GM18508 (cell line): ENCODE measurements at regions not wholly inside any gene's neighbourhood (a gene's known extent, or its start where the extent isn't known, plus 50 kb on each side); places are given as distances from the start of the nearest gene placed in this dataset.

Experiments
- ATAC-seq: cut with Tn5 transposase; IDR thresholded peaks from one replicate; pipeline ENCODE4 v1.9.1; 2021; ENCODE audit warnings: moderate number of reproducible peaks; ENCODE audit not compliant: insufficient read depth, unreplicated experiment

DNA sequence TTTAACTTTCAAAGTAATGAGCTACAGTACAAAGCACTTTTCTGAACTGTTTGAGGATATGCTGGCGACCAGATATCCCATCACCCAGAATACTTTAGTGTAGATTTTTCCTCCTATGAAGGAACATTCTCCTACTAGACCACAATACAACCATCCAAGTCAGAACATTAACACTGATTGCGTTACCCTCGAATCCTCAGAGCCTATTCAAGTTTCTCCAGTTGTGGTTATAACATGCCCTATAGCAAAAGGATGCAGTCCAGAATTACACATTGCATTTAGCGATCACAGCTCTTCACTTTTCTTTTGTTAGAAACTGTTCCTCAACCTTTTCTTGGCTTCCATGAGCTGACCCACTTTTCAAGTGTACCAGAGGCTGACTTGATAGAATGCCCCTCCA, 87.4 kb upstream of the SOX4 start:
- no peak for ATAC-seq

DNA sequence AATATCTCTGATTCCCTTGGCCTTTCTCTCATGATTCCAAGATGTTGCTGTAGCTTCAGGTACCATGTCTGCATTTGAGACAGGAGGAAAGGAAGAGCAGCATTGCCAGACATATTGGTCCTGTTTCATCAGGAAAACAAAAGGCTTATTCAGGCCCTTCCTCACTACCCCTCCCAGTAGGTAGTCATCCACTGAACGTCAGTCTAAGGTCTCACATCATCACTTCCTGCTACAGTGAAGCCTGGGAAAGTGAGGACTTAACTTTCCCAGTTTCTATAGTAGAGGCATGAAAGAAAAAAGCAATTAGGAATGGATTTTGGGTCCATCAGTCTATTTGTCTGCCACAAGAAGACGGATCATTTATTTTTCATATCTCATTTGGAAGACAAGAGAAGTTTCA, 85.7 kb upstream of the SOX4 start:
- no peak for ATAC-seq

DNA sequence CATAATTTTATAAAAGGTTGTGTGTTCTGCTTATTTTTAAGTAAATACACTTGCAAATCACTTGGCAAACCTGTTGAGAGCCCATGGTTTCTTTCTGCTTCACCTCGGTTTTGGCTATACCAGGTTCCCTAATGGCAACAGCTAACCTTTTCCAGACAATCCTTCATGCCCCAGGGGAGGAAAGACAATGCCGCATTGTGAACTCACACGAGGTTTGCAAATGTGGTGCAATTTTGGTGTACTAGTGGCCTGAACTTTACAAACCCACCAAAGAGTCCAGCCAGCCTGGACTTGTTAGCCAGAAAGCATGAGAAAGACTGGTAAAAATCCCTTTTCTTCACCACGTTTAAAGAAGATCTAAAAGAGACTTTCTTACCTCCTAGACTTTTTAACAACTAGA, 84.8 kb upstream of the SOX4 start:
- ATAC-seq = no peak

DNA sequence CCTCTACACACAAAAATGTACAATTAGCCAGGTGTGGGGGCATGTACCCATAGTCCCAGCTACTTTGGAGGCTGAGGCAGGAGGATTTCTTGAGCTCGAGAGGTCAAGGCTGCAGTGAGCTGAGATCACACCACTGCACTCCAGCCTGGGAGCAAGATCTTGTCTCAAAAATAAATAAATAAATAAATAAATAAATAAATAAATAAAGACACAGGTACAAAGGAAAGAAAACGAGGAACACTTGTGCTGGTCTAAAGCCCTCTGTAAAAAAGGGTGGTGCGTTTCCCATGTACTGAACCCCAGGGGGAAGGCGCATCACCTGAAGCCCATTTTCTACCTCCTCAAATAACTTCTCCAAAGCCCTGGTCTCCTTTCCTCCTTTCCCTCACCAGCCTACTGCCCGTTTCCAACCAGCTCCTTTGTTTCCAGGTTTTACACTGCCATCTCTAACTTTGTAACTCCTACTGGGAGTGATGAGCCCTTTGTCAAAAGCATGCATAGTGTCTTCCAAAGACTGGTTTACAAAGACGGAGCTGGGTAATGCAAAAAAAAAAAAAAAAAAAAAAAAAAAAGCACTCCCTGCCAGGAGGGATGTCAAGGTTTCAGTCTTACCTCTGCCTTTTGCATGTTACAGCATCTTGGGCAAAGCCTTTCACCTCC, 81.5 kb upstream of the SOX4 start:
- no peak for ATAC-seq

DNA sequence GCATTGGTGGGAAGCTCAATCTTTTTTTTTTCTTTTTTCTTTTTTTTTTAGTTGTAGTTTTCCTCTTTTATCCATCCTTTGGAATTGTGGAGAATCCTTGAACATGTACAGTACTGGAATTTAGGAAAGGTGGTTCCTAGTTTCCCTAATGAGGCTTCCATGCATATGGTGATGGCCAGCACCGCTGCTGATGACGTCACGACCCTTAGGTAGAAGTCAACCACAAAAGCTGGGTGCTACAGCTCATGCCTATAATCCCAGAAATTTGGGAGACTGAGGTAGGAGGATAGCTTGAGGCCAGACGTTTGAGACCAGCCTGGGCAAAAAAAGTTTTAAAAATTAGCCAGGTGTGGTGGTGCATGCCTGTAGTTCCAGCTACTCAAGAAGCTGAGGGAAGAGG, 79.3 kb upstream of the SOX4 start:
- no peak for ATAC-seq

DNA sequence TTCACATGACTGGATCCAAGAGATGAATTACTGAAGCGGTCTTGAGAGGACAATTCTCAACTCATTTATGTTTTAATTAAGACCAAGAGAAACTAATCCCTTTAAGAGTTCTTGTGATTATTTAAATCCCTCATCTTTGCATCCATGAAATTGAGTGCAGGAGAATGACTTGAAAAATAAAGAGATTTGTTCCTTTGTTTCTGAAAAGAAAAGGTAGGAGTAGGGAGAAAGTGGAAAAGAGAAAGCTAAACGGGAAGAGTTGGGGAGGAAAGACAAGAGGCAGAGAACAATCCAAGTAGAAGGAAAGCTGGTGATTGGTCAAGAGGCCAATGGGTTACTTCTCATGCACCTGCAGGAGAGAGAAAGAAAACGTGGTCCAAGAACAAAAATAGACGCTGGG, 75.2 kb upstream of the SOX4 start:
- no peak for ATAC-seq

DNA sequence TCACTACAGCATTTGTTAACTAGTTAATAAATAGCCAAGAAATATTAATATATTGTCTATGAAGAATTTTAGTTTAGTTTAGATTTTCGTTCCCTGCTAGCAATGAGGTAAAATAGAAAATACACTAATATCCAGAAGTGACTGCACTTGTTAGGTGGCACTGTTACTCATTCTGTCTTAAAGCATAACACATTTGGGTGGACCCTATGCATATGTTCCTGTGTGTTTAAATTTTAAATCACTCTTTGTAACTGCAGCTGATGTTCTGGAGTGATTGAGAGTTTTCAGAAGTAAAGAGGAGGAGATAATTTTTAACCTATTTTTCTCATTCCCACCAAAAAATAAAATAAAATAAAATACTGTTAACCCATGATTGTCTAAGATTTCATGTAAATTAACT, 73.9 kb upstream of the SOX4 start:
- ATAC-seq = no peak

DNA sequence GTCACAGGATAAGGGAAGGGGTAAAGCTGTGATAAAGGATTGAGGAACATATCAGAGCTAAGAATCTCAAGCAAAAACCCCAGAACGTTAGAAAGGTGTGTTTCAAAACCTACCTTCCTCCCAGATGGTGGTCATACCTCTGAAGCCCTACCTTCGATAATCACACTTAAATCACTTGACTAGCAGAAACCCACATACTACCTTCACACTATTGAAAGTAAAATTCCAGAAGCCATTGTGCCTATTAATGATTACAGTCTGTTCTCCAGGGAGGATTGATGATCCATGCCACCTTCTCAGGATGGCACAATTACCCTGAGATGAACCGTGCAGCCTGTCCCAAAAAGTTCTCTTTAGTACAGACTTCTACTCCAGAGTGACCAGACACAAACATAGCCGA, 72.3 kb upstream of the SOX4 start:
- no peak for ATAC-seq

DNA sequence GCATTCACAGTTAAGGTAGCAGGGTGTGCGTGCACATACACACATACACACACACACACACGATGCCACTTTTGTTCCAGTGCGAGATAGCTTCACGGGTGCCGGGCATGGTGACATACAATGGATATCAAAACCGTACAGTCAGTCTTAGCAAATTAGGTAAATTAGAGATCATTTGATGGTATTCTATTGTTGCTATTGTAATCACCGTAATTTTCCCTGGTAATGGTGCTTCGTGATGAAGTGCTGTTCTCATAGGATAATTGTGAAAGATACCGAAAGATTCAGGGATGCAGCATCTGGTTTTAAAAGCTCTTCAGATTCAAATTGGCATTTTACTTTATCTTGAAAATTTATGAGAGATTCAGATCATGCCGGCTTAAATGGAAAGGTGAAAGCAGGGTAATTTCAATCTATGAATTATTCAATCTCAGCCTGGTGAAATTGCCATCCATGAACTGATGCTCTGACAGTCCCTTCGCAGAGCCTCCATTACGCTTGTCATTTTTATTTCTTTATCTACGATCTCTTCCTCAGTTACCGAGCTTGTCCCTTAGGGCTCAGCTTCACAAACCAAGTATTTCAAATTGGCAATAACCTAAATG, 71.3 kb upstream of the SOX4 start:
- no peak for ATAC-seq

DNA sequence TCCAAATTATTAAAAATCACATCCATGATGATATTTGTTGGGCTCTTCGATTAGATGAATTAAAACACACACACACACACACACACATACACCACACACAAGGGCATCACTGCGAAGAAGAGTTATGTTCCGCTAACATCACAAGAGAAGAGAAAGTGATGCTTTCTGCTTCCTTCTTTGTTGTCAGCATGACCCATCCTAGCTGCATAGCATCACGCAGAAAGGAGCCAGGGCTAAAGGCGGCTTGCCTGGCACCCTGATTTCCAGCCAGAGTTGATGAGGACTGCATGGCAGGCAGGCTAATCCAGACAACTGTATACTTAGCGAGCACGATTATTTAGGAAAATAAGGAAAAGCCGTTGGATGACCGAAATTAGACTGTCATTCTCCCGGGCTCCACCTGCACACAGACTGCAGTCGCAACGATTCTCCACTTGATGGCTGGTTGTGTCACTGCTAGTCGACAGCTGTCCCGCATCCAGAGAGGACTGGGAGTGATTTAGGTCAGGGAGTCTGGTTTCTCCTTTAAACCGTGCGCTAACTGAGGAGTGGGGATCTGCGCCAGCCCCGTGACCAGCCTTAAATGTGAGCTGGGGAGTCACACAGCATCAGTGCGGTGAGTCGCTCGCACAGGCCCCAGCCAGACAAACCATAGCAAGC, 70.6 kb upstream of the SOX4 start:
- ATAC-seq = no peak

DNA sequence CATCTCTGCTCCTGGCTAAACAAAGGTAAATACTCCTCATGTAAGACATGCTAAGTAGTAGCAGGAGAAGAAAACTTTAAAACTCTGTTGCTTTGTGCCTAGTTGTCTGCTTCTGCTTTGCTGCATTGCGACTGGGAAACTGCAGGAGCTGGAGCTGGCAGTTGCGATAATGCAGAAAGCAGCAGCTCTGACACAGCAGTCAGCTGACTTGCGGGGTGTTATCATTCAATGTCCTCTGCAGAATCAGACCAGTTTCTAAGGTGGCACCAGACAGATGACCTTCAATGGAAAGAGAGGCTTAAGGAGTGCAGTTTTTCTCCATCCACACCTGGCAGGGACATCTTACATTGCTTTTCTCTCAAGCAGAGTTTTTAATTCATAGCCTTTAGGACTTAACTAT, 69.9 kb upstream of the SOX4 start:
- no peak for ATAC-seq

DNA sequence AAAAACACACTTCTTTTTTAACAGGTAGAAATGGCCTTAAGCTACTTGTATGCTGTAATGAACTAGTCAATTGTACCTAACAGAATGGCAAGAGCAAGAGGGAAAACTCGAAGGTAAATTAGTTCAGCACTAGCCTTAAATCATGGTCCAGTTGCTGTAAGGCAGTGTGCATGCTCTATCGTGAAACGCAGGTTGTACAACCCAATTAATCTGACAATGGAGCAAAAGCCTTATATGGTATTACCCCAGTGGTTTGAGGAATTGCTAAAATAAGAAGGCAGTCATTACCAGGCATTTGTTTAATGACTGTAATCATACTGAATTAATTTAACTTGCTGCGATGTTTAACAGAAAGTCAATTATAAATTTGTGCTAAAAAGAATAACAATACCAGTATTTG, 69.3 kb upstream of the SOX4 start:
- no peak for ATAC-seq

DNA sequence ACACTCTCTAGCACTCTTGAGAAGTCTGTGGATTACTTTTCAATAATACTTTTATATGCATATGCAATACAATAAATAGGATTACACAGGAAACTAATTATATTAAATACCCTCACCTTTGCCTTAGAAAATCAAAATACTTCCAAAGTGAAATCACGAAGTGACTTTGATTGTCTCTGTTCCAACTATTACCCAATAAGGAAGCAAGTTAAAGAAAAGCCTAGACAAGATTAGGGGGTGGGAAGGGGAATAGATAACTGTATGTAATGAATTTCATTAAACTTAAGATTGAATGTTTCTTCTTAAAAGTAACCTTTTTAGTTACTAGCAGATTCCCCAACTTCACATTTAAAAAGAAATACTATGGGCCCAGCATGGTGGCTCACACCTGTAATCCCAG, 66.6 kb upstream of the SOX4 start:
- no peak for ATAC-seq

DNA sequence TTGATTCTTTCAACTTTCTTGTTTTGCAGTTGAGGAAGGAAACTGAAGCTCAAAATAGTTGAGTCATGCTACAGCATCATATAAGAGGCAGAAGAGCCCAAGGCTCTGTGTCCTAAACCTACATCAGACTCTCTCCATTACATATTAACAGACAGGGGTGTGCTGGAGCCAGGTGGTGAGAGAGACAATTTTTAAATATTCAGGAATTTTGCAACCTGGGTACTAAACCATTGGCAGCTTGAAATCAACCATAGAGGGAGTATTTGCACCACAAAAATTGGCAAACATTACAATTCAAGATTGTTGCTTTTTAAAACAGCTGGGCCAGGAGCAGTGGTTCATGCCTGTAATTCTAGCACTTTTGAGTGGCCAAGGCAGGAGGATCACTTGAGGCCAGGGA, 65.8 kb upstream of the SOX4 start:
- no peak for ATAC-seq

DNA sequence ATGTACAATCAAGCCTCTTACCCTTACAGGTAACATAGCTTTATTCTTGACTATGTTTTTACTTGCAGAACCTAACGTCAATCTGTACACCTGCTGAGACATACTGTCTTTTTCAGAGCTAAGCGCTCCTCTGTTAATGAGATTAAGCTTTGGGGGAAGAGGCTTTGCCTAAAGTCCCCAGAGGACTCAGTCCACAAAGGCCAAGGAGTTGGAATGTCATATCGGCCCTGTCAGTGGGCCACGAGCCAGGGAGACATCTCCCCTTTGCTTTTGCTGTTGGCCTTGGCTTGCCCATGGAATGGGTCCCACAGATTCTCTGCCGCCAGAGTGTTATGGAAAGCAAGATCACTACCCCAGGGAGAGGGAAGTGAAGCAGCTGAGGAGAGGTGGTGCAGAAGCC, 64.1 kb upstream of the SOX4 start:
- ATAC-seq = no peak

DNA sequence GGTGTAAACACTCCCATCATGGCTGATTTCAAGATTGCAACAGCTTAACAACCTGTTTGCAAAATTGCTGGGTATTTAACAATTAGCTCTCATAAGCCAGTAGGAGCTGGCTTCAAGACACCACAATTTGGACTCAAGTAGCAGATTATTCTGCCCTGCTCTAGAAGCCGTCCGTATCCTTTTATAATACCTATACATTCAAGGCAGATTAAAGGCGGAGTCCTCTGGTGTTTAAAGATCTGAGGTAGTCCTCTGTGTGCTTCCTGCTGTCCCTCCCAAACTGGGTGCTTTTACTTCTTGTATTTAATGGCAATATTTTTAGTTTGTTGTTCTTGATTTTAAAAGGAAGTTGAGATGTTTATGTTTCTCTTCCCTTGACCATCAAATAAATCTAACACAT, 62.2 kb upstream of the SOX4 start:
- ATAC-seq = no peak

DNA sequence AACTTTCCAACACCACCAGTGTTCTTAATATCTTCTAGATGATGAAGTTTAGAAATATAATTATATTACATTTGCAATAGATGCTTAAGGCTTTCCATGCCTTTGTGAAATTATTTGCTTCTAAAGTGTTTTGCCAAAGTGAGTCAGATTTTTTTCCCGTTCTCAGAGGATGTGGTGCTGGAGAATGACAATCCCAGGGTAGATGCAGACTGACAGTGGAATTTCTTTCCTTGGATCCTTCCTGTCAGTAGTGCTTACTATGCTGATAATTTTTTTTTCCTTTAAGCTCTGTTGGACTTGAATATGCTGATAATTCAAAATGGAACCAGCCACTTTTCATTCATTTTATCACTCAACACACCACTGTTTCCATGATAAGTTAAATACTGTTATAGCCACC, 59.9 kb upstream of the SOX4 start:
- ATAC-seq = no peak

DNA sequence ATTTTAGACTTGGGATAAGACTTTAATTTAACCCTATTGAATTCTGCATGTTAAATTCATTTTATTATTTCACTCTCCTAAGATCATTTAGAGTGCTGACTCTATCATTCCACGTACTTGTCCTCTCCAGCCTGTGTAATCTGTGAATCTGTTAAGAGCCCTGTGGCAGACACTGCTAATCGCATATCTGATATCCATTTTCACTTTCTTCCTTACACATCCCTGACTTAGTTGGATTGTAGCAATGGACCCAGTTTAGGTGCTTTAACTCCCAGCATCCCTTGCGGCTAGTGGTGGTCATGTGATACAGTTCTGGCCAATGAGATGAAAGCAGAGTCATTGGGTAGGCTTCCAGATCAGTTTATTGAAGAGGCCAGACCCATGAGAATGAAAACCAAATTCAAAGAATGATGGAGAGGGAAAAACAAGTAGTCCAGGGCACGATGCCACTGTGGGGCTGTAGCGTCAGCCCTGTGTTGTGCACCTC, 57.2 kb upstream of the SOX4 start:
- ATAC-seq = no peak

DNA sequence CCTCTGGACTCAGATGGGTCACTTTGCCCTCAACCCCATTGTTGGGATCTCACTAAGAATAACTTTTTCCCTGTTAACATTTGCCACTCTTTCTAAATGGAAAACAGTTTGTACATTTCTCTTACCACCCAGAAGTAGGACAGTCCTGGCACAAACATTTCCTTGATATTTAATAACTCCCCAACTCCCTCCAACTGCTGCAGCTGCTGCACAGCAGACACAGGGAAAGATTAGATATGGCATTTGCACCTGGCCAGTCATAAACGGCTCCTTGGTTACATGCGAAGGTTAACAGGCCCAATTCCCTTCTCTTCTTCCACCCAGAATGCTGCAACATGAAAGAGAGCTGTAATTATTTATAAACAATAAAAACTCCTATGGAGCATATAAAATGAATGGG, 55.9 kb upstream of the SOX4 start:
- ATAC-seq = no peak

DNA sequence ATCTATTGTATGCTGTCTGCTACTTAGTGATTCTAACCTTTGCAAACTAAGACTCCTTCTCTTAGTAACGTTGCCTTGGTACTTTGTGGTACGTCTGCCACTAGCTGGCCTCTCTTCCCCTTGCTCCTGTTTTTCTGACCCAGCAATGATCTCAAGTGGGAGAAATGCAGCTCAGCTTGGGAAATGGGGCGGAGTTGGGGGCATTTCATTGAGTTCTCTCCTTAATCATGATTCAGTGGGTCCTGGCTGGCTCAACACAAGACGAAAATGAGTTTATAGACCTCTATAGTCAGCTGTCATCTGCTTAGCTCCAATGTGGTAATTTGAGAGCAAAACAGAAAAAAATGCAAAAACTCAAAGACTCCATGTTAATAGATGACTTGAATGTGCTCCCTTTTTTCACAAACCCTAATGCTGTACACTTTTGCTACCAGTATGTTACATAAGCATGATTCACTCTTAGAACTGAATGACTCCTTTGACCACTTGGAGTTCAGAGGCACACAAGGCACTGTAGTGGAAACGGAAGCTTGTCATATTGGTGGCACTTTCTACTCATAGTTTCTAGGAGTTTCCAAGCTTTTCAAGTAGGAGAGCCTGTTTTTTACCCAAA, 55.3 kb upstream of the SOX4 start:
- ATAC-seq = no peak

DNA sequence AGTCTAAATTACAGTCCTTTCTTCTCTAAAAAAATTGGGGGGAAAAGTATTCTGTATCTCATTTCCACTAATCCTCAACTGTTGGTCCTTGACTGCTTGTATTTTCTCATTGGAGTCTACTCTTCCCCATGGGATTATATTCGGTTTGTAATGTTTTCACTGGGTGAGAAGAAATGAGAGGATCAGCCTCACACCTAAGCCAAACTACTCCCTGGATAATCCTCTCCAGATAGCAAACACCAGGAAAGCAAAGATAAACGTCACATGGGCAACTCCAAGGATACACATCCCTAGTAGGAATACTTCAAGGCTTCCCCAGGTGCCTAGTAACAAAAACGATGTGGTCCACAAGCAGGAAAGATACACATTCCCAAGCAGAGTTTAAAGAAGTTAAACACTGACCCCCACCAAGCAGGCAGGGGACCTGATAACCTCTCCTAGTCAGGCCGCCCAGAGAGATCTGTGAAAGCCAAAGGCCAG, 53.9 kb upstream of the SOX4 start:
- no peak for ATAC-seq
